SK-N-SH treated with all-trans-retinoic acid at 6 μM for 48 hours (cell line): ENCODE measurements at regions not wholly inside any gene's neighbourhood (a gene's known extent, or its start where the extent isn't known, plus 50 kb on each side); places are given as distances from the start of the nearest gene placed in this dataset.

ENCODE experiments used
- ATAC-seq: fragments of 200-7000 bp; cut with Tn5 transposase; 3 replicates; pipeline ENCODE4 v1.9.1; 2020; ENCODE audit warnings: mild to moderate bottlenecking, moderate library complexity
- ARNTL ChIP-seq: fragments of 450-650 bp; formaldehyde crosslinking; IDR thresholded peaks from 2 replicates; pipeline ENCODE4 v1.5.0; 2020; ENCODE audit warnings: low read depth, mild to moderate bottlenecking, moderate library complexity, borderline replicate concordance
- BACH2 ChIP-seq: fragments of 250-450 bp; sonication (Bioruptor Pico); IDR thresholded peaks from 2 replicates; pipeline ENCODE4 v1.9.0; 2021; ENCODE audit warnings: mild to moderate bottlenecking, borderline replicate concordance
- CSDC2 ChIP-seq: fragments of 250-450 bp; sonication (Bioruptor Pico); IDR thresholded peaks from 2 replicates; pipeline ENCODE4 v1.5.0; 2020; ENCODE audit warnings: mild to moderate bottlenecking, moderate library complexity
- CSRNP3 ChIP-seq: fragments of 250-450 bp; sonication (Bioruptor Pico); IDR thresholded peaks from 2 replicates; pipeline ENCODE4 v1.5.1; 2021; ENCODE audit warnings: mild to moderate bottlenecking, moderate library complexity
- ESRRG ChIP-seq: fragments of 250-450 bp; sonication (Bioruptor Pico); IDR thresholded peaks from 2 replicates; pipeline ENCODE4 v1.6.1; 2021; ENCODE audit warnings: mild to moderate bottlenecking
- OSR1 ChIP-seq: fragments of 250-450 bp; sonication (Bioruptor Pico); IDR thresholded peaks from 2 replicates; pipeline ENCODE4 v1.8.0; 2022; ENCODE audit warnings: moderate library complexity, mild to moderate bottlenecking, inconsistent platforms
- PATZ1 ChIP-seq: fragments of 250-450 bp; sonication (Bioruptor Pico); IDR thresholded peaks from 2 replicates; pipeline ENCODE4 v1.8.0; 2020; ENCODE audit warnings: mild to moderate bottlenecking, moderate library complexity, borderline replicate concordance
- POU6F1 ChIP-seq: fragments of 250-450 bp; sonication (Bioruptor Pico); IDR thresholded peaks from 2 replicates; pipeline ENCODE4 v1.8.0; 2021; ENCODE audit warnings: low read depth, mild to moderate bottlenecking, moderate library complexity, borderline replicate concordance
- PPARA ChIP-seq: fragments of 250-450 bp; sonication (Bioruptor Pico); IDR thresholded peaks from 2 replicates; pipeline ENCODE4 v1.5.0; 2020; ENCODE audit warnings: mild to moderate bottlenecking, borderline replicate concordance
- SNAI2 ChIP-seq: fragments of 250-450 bp; sonication (Bioruptor Pico); IDR thresholded peaks from 2 replicates; pipeline ENCODE4 v1.5.0; 2020; ENCODE audit warnings: mild to moderate bottlenecking, moderate library complexity
- TCF4 ChIP-seq: fragments of 250-450 bp; sonication (Bioruptor Pico); IDR thresholded peaks from 2 replicates; pipeline ENCODE4 v1.8.0; 2021; ENCODE audit warnings: mild to moderate bottlenecking, moderate library complexity, borderline replicate concordance
- TOX ChIP-seq: fragments of 250-450 bp; sonication (Bioruptor Pico); IDR thresholded peaks from 2 replicates; pipeline ENCODE4 v1.8.0; 2021; ENCODE audit warnings: mild to moderate bottlenecking, moderate library complexity, borderline replicate concordance
- TSHZ2 ChIP-seq: fragments of 250-450 bp; sonication (Bioruptor Pico); IDR thresholded peaks from 2 replicates; pipeline ENCODE4 v1.5.0; 2020; ENCODE audit warnings: mild to moderate bottlenecking, moderate library complexity
- ZFP3 ChIP-seq: fragments of 250-450 bp; sonication (Bioruptor Pico); IDR thresholded peaks from 2 replicates; pipeline ENCODE4 v1.5.0; 2020; ENCODE audit warnings: mild to moderate bottlenecking, moderate library complexity
- ZFP30 ChIP-seq: fragments of 450-650 bp; formaldehyde crosslinking; IDR thresholded peaks from 2 replicates; pipeline ENCODE4 v1.5.0; 2022; ENCODE audit warnings: mild to moderate bottlenecking, moderate library complexity
- ZNF565 ChIP-seq: fragments of 450-650 bp; formaldehyde crosslinking; conservative IDR thresholded peaks from 2 replicates; pipeline ENCODE4 v1.5.0; 2020; ENCODE audit warnings: low read depth, mild to moderate bottlenecking, moderate library complexity
- ZNF70 ChIP-seq: fragments of 450-650 bp; formaldehyde crosslinking; IDR thresholded peaks from 2 replicates; pipeline ENCODE4 v1.5.0; 2020; ENCODE audit warnings: mild to moderate bottlenecking, moderate library complexity
- ZNF8 ChIP-seq: fragments of 450-650 bp; formaldehyde crosslinking; IDR thresholded peaks from 2 replicates; pipeline ENCODE4 v1.5.0; 2020; ENCODE audit warnings: mild to moderate bottlenecking, moderate library complexity

- no peak for ATAC-seq
- TF ChIP-seq TOX (no peak), POU6F1 (CRISPR knock-in tag) (no peak), BACH2 (no peak), CSDC2 (CRISPR knock-in tag) (no peak), CSRNP3 (no peak), ZFP3 (CRISPR knock-in tag) (no peak), ESRRG (CRISPR knock-in tag) (no peak), OSR1 (CRISPR knock-in tag) (no peak)
These were observed 173.6 kb downstream of the CDC5L start for GRCh38 chr6:44561060-44561623.

- TF ChIP-seq CSDC2 (CRISPR knock-in tag) (no peak), TCF4 (no peak), ZNF8 (CRISPR knock-in tag) (no peak), POU6F1 (CRISPR knock-in tag) (no peak), BACH2 (no peak), PPARA (no peak), OSR1 (CRISPR knock-in tag) (no peak), PATZ1 (CRISPR knock-in tag) (no peak), ZNF565 (CRISPR knock-in tag) (no peak), ZNF70 (CRISPR knock-in tag) (no peak), ARNTL (CRISPR knock-in tag) (no peak), ZFP30 (CRISPR knock-in tag) (no peak), CSRNP3 (no peak), ESRRG (CRISPR knock-in tag) (no peak), SNAI2 (CRISPR knock-in tag) (no peak), ZFP3 (CRISPR knock-in tag) (no peak)
These were observed 174.5 kb downstream of the CDC5L start for GRCh38 chr6:44561832-44562665.

GRCh38 chr6:44563397-44563796, 175.9 kb downstream of the CDC5L start:
- ATAC-seq: no peak
- TF ChIP-seq ZNF70 (CRISPR knock-in tag) (no peak), ARNTL (CRISPR knock-in tag) (no peak), CSDC2 (CRISPR knock-in tag) (no peak), TSHZ2 (CRISPR knock-in tag) (no peak)

More at GRCh38 chr6:44561832-44562665, 174.5 kb downstream of the CDC5L start:
- no peak for ATAC-seq
